Pancreas (tissue), 10 donors: ENCODE measurements at regions not wholly inside any gene's neighbourhood (a gene's known extent, or its start where the extent isn't known, plus 50 kb on each side); places are given as distances from the start of the nearest gene placed in this dataset.
A peak's percentile ranks its signal among the peaks of the same experiment; 100 is the strongest.
"Not testable (repeated sequence)": the region's sequence is repeated elsewhere in the genome, so short reads cannot be mapped to it uniquely, and the experiment has no call there.

Experiments
- ATAC-seq, 4 donors: fragments of 200-7000 bp; cut with Tn5 transposase; one replicate each; pipeline versions ENCODE4 v1.8.0 to v1.9.1; 2020; ENCODE audit warnings: mild to moderate bottlenecking in 4 of 4, moderate library complexity in 4 of 4
- DNase-seq, 6 donors: peaks; one replicate each; pipeline ENCODE4 v3.0.0-alpha.2; 2020
- FAIRE-seq: peaks from 2 replicates; lab custom pipeline; 2012; peaks lifted over from hg19 to GRCh38; lab: Jason Lieb, UNC
- H3K27ac ChIP-seq, 4 donors: fragments of 200-600 bp; sonication (generic); 1 replicate in 3 of 4; 2 replicates in 1 of 4; pipeline versions ENCODE4 v1.5.0 to v1.8.0; 2020
- H3K27me3 ChIP-seq, 4 donors: fragments of 200-600 bp; one replicate each; pipeline ENCODE4 v1.8.0; 2021
- H3K36me3 ChIP-seq, 3 donors: fragments of 200-600 bp; sonication (generic) in 1 of 3; one replicate each; pipeline versions ENCODE4 v1.5.0 to v1.8.0; 2020 to 2021
- H3K4me1 ChIP-seq, 3 donors: fragments of 200-600 bp; one replicate each; pipeline ENCODE4 v1.8.0; 2021
- H3K4me3 ChIP-seq, 4 donors: fragments of 200-600 bp; sonication (generic) in 2 of 4; one replicate each; pipeline versions ENCODE4 v1.5.0 to v1.8.0; 2020 to 2021
- H3K9me3 ChIP-seq, 4 donors: fragments of 200-600 bp; one replicate each; pipeline ENCODE4 v1.8.0; 2021
- CTCF ChIP-seq, 4 donors: fragments of 200-600 bp; sonication (generic) in 3 of 4; IDR thresholded peaks; one replicate each; pipeline versions ENCODE4 v1.5.0 to v1.8.0; 2021; ENCODE audit warnings: antibody characterized with exemption in 4 of 4
- WGBS, 2 donors: extraction: QIAGEN DNeasy Blood & Tissue Kit; methylation state at CpG; one replicate each; pipeline ENCODE4 v1.1.7; 2013; 5-methylcytosine and 5-hydroxymethylcytosine counted together
- intact Hi-C, 3 donors: fragments of 100-400 bp; cut with DNase I; formaldehyde crosslinking; loops; one replicate each; pipeline versions ENCODE4 v1.11.1 to v1.14.2; 2022
- donor health status: healthy with polysubstance abuse.
- donor health status: DM: no; HTN: no; CAD: no; lungs with moderate emphysema.
- donor health status: DM: no; HTN: no; CAD: no.
- donor health status: control.
- donor health status: control.
- donor health status: Bipolar disorder and iron deficiency.
- donor health status: DM: yes; HTN: yes; CAD: no.
- donor health status: DM: no; HTN: no; CAD: no.
- donor health status: DM: no; HTN: no; CAD: no.
- donor health status: DM: yes; HTN: yes; CAD: no.

DNA sequence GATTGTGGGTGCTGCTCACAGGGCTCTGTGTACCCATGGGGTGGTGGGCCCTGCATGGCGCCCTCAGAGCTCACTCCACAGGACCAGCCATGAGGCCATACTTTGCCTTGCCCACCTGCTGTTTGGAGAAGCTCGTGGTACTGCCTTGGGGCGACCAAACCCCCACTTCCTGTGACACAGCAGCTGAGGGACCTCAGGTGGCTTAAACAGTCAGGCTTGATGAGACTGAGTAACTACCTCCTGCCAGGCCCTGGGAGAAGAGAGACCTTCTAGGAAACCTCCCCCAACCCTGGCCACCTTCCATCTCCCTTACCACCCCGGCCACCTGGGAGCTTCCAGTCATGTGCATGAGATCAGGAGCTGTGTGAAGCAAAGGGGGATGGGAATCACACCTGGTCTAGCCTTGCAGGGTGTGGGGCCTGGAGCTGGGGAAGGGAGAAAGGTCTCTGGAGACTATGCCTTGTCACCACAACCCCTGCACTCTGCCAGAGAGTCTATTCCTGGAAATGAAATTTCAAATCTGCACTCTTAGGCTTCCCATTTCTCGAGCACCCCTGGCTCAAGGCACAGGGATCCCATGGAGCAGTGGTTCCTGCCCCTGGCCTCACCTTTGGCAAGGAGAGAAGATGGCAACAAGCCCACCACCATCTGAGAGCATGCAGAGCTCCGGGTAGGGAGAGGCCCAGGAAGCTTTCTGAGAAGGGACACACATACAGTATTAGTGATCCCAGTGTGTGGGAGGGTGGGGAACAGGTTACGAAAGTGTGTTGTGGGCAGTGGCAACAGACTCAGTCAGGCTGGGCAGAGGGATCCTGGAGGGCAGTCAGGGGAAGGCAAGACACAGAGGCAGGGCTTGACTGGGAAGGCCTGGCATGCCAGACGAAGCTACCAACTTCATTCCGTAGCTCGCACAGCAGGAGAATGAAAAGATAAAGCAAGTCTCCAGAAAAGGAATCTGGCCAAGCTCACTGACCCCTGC lies 125.0 kb downstream of the URI1 start:
- no peaks in the 10 kb centered on the region for H3K36me3 ChIP-seq
- no peak overlapping the region for H3K27ac ChIP-seq
- H3K4me1 ChIP-seq, result no peaks in the 10 kb centered on the region
- no peak overlapping the region for H3K4me3 ChIP-seq
- no peaks in the 10 kb centered on the region for H3K9me3 ChIP-seq
- no peak for TF ChIP-seq CTCF (IDR thresholded peaks at IDR 0.05)
- peak in 1 of 6 donors; percentile 36 for DNase-seq
- ATAC-seq, result no peak
- WGBS, 2 donors, result 71 to 76% methylated on average over 9 to 10 of the region's 10 CpGs
- intact Hi-C loops, result no loop called here
- FAIRE-seq, result no peak
- no peaks in the 10 kb centered on the region for H3K27me3 ChIP-seq

DNA sequence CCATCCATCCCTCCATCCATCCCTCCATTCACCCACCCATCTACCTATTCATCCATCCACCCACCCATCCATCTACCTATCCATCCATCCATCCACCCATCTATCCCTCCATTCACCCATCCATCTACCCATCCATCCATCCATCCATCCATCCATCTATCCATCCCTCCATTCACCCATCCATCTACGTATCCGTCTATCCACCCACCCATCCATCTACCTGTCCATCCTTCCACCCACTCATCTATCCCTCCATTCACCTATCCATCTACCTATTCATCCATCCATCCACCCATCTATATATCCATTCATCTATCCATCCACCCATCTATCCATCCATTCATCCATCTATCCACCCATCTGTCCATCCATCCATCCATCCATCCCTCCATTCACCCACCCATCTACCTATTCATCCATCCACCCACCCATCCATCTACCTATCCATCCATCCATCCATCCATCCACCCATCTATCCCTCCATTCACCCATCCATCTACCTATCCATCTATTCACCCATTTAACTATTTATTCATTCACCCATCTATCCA lies 126.0 kb downstream of the URI1 start:
- DNase-seq, H3K27me3 ChIP-seq, H3K9me3 ChIP-seq, intact Hi-C loops, H3K27ac ChIP-seq, FAIRE-seq, H3K4me1 ChIP-seq, ATAC-seq, H3K36me3 ChIP-seq, H3K4me3 ChIP-seq: not testable (repeated sequence)
- WGBS, 2 donors, result 73 to 90% methylated on average over 2 of the region's 2 CpGs

- no peak for DNase-seq
- Histone ChIP-seq H3K4me1 (no peaks in the 10 kb centered on the region), H3K27me3 (no peaks in the 10 kb centered on the region), H3K4me3 (no peak overlapping the region), H3K9me3 (no peaks in the 10 kb centered on the region), H3K36me3 (no peaks in the 10 kb centered on the region), H3K27ac (no peak overlapping the region)
- 71 to 86% methylated on average over 2 of the region's 2 CpGs for WGBS, 2 donors
- FAIRE-seq, result no peak
- no peak for ATAC-seq
- intact Hi-C loops, result no loop called here
- TF ChIP-seq CTCF (IDR thresholded peaks at IDR 0.05), result no peak
These were observed 126.7 kb downstream of the URI1 start for GRCh38 chr19:30068528-30069395.

GRCh38 chr19:30069535-30070197 lies 127.6 kb downstream of the URI1 start:
- 57 to 61% methylated on average over 8 of the region's 8 CpGs for WGBS, 2 donors

More at GRCh38 chr19:30069535-30070197, 127.6 kb downstream of the URI1 start:
- H3K4me3 ChIP-seq, result no peak overlapping the region
- no peak overlapping the region for H3K27ac ChIP-seq
- TF ChIP-seq CTCF (IDR thresholded peaks at IDR 0.05), result no peak
- ATAC-seq (no peak), DNase-seq (peak in 1 of 6 donors; percentile 31), FAIRE-seq (no peak)
- intact Hi-C loops, result no loop called here
- peaks cover 0 to under 1% (median 0%) of the 10 kb centered on the region in 4 donors for H3K27me3 ChIP-seq
- no peaks in the 10 kb centered on the region for H3K9me3 ChIP-seq
- H3K4me1 ChIP-seq, result no peaks in the 10 kb centered on the region
- no peaks in the 10 kb centered on the region for H3K36me3 ChIP-seq
